NCI-H446 treated with DMSO at 0.1 percent for 48 hours (cell line): ENCODE measurements at regions not wholly inside any gene's neighbourhood (a gene's known extent, or its start where the extent isn't known, plus 50 kb on each side); places are given as distances from the start of the nearest gene placed in this dataset.

ENCODE experiments used
- DNase-seq: peaks from one replicate; lab custom pipeline; 2025; lab: John Stamatoyannopoulos, UW

GRCh38 chr20:48080583-48080982 lies 295.3 kb upstream of the SULF2 start:
- no peak for DNase-seq

DNA sequence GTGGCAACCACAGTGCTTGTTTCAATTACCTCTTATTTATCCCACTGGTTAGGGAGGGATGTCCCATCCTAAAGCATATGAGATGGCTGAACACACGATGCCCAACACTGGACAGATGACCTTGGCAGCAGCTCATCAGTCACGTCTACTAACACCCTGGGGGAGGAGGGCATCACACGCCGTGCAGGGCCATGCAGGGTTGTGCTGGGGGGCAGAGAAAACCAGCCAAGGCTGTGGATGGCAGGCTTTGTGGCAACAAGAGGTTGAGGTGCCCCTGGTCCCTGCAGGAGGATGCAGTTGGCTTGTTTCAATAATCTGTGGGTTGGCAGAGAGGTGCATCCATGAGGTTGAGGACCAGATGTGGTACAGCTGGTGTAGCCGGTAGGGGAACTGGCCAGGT lies 293.7 kb upstream of the SULF2 start:
- no peak for DNase-seq

DNA sequence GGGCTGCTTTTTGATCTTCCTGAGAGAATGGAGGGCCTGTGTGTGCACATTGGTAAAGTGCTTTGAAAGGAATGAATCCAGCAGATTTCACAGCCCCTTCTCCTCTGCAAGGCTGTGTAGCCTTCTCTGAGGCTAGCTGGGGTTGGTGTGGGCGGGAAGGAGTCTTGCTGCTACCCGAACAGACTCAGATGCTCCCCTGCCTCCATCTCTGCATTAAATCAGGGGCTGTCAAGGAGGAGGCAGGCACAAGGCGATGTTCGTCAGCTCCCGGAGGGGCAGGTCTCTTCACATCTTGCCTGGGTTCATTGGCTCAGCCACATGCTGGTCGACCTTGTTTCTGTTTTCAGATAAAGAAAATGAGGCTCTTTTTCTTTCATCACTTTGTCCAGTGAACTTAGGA lies 291.5 kb upstream of the SULF2 start:
- DNase-seq, result no peak

GRCh38 chr20:48076247-48076646 lies 291.0 kb upstream of the SULF2 start:
- no peak for DNase-seq

DNA sequence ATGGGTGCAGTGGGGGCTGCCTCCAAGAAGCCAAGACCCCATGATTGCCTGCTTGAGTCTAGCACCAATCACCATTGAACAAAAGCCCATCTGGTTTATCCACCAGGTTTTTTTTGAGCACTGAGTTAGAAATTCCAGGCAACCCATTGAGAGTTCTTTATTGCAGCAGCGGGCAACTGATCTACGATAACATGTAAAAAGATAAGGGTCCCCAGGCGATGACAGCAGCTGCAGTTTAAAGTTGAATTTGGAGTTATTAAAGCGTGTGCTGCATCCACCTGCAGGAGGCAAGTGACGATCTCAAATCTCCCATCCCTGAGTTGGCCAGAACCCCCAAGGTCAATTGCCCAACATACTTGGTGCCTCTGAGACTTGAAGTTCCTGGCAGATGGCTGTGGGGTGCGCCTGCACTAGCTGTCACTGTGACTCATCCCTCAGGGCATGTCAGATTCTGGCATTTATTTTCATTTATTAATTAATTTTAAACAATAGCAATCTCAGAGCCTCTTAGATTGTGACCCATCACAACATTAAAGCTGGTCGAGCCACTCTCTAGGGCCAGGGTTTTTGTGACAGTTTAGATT lies 290.4 kb upstream of the SULF2 start:
- DNase-seq, result peak; percentile 67

- no peak for DNase-seq
These were observed 285.8 kb upstream of the SULF2 start for GRCh38 chr20:48070991-48071652.

DNA sequence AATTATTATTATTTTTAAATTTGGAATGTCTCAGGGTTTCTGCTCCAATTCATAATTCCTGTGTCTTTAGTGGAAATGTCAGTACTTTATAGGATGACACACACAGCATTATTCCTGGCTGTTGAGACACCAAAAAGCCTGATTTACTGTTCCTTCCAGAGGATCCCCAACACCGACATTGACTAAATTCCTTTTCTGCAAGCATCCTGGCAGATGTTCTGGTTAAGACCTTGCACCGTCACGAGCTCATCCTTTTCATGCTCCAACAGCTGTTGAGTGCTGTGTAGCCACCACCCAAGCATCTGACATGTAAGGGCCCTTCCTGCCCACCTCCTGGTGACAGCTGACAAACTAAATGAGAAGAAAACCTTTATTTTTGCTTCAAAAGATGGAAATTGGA lies 284.3 kb upstream of the SULF2 start:
- no peak for DNase-seq

DNA sequence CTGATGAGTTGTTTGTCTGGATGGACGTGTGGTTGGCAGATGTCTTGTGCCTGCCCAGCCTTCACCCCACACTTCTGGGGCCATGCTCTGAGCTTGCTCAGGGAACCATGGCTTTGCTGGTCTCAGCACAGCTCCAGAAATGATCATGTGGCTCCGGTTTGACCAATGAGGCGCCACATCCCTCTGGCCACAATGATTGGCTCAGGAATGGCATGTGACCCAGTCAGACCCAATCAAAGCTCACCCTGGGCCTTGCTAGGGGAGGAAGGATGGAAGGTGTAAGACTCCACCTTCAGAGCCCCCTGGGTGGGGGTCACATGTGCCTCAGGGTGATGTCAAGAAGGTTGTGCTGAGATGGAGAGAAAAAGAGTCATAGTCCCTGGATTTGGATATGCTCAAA lies 281.6 kb upstream of the SULF2 start:
- no peak for DNase-seq

DNA sequence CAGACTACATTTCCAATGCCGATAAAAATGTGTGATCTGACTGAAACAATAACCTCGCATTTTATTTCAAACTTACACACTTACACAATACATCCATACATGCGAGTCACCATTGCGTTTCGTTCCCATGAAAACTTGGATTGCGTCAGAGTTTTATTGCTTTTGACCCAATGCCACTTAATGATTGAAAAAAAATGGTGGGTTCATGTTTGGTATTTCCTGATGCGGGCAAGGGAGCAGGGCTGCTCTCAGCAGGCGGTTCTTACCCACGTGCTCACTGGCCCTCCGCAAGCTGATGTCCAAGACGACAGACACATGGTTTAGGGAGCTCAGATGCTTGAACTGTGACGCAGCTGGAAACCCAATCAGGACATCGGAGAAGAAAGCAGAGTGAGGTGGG lies 281.0 kb upstream of the SULF2 start:
- no peak for DNase-seq

DNA sequence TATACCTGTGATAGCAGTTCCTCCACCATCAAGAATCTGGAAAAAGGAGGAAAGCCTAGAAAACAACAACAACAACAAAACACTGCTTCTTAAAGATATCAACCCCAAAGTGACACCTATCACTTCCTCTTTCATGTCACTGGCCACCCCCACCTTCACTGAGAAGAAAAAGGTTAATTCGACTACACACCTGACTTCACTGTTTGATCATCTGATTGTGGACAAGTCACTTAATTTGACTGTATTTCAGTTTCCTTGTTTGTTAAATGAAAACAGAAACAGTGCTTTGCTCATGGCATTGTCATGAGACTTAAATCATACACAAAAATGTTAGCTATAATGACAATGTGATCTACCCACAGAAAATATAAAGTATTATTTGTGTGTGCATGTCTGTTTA lies 280.6 kb upstream of the SULF2 start:
- DNase-seq, result no peak

DNA sequence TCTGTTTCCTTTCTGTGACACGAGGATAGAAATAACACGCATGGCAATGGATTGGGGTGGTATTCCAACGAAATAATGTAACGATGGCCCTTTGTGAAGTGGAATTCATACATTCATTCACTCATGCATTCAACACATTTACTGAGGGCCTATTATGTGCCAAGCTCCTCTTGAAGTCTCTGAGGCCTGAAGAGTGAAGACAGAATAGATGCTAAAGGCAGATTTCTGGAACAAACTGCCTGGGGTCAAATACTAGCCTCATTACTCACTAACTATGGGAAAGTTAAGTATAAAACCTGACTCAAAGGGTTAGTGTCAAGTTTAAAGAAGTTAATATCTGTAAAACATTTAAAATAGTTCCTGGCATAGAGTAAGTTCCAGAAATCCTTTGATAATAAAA lies 279.6 kb upstream of the SULF2 start:
- DNase-seq, result no peak

DNA sequence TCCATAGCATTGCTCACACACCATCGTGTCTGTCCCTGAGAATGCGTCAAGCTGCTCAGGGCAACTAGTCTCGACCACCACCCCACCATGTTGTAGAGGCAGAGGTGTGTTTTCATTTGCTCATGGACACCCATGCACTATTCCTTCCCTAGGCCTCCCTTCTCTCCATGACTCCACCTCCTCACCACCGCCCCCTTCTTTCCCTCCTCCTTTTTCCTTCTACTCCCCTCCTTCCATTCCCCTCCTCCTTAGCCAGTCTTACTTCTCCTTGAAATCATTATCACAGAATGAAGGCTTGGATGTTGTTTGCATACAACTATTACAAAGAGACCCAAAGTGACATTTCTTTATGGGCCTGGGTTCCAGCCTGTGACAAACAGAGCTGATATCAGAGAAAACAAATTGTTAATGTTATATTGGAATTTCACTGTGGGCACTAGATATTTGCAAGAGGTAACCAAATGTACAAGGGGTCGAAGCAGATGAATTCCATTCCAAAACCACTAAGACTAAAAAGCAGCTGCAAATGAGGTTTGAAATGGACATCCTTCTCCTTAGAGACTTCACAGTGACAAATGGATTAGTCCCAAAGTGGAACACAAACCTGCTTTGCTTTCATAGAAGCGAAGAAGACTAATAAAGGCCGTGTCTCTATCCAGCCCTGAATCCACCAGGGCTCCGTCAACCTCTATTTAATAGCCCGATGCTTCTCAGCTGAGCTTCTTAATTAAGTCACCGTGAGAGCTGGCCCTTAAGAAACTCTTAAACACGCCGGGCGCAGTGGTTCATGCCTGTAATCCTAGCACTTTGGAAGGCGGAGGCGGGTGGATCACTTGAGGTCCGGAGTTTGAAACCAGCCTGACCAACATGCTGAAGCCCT lies 275.8 kb upstream of the SULF2 start:
- no peak for DNase-seq

GRCh38 chr20:48058611-48059559 lies 273.6 kb upstream of the SULF2 start:
- DNase-seq, result no peak

- DNase-seq, result no peak
These were observed 272.5 kb upstream of the SULF2 start for GRCh38 chr20:48057739-48058138.

DNA sequence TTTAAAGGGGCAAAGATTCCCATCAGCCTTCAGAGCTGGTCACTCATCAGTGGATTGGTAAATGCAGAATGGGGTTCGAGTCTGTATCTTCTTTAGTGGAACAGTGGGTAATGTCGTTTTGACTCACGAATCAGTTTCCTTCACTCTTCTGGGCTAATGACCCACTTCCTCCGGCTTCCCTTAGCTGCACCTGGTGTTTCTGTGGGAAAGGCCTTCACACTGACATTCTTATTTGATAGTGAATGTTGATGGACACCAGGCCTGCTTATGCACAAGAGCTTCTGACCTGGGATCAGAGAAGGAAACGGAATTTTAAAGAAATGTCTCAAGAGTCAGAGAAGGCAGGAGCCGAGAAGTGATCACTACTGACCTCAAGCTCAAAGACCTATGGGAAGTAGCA lies 272.0 kb upstream of the SULF2 start:
- no peak for DNase-seq

- no peak for DNase-seq
These were observed 270.9 kb upstream of the SULF2 start for GRCh38 chr20:48056218-48056617.

- no peak for DNase-seq
These were observed 268.8 kb upstream of the SULF2 start for GRCh38 chr20:48054051-48054450.

GRCh38 chr20:48052475-48052835 lies 267.2 kb upstream of the SULF2 start:
- DNase-seq, result peak; percentile 38

GRCh38 chr20:48051794-48052474 lies 266.7 kb upstream of the SULF2 start:
- peak; percentile 64 for DNase-seq

- DNase-seq, result peak; percentile 95
These were observed 264.4 kb upstream of the SULF2 start for GRCh38 chr20:48049641-48050040.

GRCh38 chr20:48049171-48049570 lies 263.9 kb upstream of the SULF2 start:
- no peak for DNase-seq

DNA sequence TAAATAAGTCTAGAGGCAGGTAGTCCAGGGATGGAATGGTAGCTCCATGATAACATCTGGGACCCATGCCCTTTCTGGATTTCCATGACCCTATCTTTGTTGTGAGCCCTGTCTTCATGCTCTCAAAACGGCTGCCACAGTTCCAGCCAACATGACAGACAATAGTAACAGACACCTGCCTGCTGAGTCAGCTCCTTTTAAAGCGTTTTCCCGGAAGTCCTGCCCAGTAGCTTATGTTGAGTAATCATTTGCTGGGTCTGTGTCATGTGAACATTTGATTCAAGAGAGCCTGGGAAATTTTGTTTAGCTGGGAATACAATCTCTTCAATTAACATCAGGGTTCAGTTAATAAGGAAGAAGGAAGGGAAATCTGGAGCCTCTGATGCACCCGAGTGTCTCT lies 262.2 kb upstream of the SULF2 start:
- no peak for DNase-seq
